Left lung (tissue), 4 donors: ENCODE measurements at regions not wholly inside any gene's neighbourhood (a gene's known extent, or its start where the extent isn't known, plus 50 kb on each side); places are given as distances from the start of the nearest gene placed in this dataset.

Experiments used
- ATAC-seq: fragments of 200-7000 bp; cut with Tn5 transposase; one replicate; pipeline ENCODE4 v1.9.1; 2020; ENCODE audit warnings: moderate library complexity
- DNase-seq, 4 donors: peaks; one replicate each; pipeline ENCODE4 v3.0.0-alpha.2; 2013 to 2020
- H3K27ac ChIP-seq, 2 donors: fragments of 200-600 bp; sonication (generic) in 1 of 2; one replicate each; pipeline versions ENCODE4 v1.5.0 to v1.8.0; 2020 to 2021
- H3K27me3 ChIP-seq, 2 donors: fragments of 200-600 bp; sonication (generic) in 1 of 2; one replicate each; pipeline versions ENCODE4 v1.5.0 to v1.8.0; 2020 to 2021
- H3K36me3 ChIP-seq, 2 donors: fragments of 200-600 bp; sonication (generic) in 1 of 2; one replicate each; pipeline versions ENCODE4 v1.5.0 to v1.8.0; 2020 to 2021
- H3K4me1 ChIP-seq, 2 donors: fragments of 200-600 bp; one replicate each; pipeline ENCODE4 v1.8.0; 2021
- H3K4me3 ChIP-seq, 2 donors: fragments of 200-600 bp; sonication (generic) in 1 of 2; one replicate each; pipeline versions ENCODE4 v1.5.0 to v1.8.0; 2020 to 2021; ENCODE audit warnings: mild to moderate bottlenecking in 1 of 2
- H3K9me3 ChIP-seq, 2 donors: fragments of 200-600 bp; sonication (generic) in 1 of 2; one replicate each; pipeline versions ENCODE4 v1.5.0 to v1.8.0; 2020 to 2021
- CTCF ChIP-seq, 2 donors: fragments of 200-600 bp; sonication (generic) in 1 of 2; IDR thresholded peaks; one replicate each; pipeline versions ENCODE4 v1.5.0 to v1.8.0; 2021; ENCODE audit warnings: antibody characterized with exemption in 2 of 2
- intact Hi-C, 2 donors: fragments of 100-400 bp; cut with DNase I; formaldehyde crosslinking; loops; one replicate each; pipeline versions ENCODE4 v1.11.2 to v1.14.2; 2022
- donor health status: DM: no; HTN: yes; CAD: no.
- donor health status: DM: no; HTN: no; CAD: no.

DNA sequence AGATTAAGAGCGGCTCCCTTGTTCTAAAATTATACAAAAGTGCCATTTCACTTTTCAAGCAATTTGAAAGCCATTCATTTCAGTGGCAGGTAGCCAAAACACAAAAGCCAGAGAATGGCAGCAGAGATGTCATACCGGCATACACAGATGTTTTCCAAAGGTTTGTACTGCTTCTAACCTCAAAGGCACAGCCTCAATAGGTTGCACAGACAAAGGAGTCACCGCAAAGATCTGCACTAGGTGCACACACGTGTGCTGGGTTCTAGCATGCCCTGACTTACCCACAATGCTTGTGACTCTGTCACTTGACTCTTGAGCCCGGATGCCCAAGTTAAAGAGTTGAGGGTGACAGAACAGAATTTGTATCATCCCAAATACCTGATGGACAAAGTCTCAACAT lies 448.9 kb upstream of the ADGRL2 start:
- intact Hi-C loops = no loop called here
- no peaks in the 10 kb centered on the region for H3K9me3 ChIP-seq
- ATAC-seq (no peak), DNase-seq (no peak)
- H3K4me1 ChIP-seq = no peaks in the 10 kb centered on the region
- no peak for TF ChIP-seq CTCF (IDR thresholded peaks at IDR 0.05)
- H3K27ac ChIP-seq = no peak overlapping the region
- H3K27me3 ChIP-seq = no peaks in the 10 kb centered on the region
- no peak overlapping the region for H3K4me3 ChIP-seq
- H3K36me3 ChIP-seq = no peaks in the 10 kb centered on the region

- DNase-seq = no peak
- H3K27ac ChIP-seq = no peak overlapping the region
- no peaks in the 10 kb centered on the region for H3K4me1 ChIP-seq
- H3K4me3 ChIP-seq = no peak overlapping the region
- no peak for TF ChIP-seq CTCF (IDR thresholded peaks at IDR 0.05)
- no peak for ATAC-seq
- H3K27me3 ChIP-seq = no peaks in the 10 kb centered on the region
- intact Hi-C loops = no loop called here
- no peaks in the 10 kb centered on the region for H3K9me3 ChIP-seq
- no peaks in the 10 kb centered on the region for H3K36me3 ChIP-seq
Measured at GRCh38 chr1:81349194-81349965, 451.4 kb upstream of the ADGRL2 start.

- ATAC-seq (no peak), DNase-seq (no peak)
- no peak overlapping the region for H3K27ac ChIP-seq
- no peaks in the 10 kb centered on the region for H3K4me1 ChIP-seq
- intact Hi-C loops = no loop called here
- H3K4me3 ChIP-seq = no peak overlapping the region
- no peaks in the 10 kb centered on the region for H3K36me3 ChIP-seq
- H3K27me3 ChIP-seq = no peaks in the 10 kb centered on the region
- TF ChIP-seq CTCF (IDR thresholded peaks at IDR 0.05) = no peak
- no peaks in the 10 kb centered on the region for H3K9me3 ChIP-seq
Measured at GRCh38 chr1:81345110-81345509, 455.6 kb upstream of the ADGRL2 start.

DNA sequence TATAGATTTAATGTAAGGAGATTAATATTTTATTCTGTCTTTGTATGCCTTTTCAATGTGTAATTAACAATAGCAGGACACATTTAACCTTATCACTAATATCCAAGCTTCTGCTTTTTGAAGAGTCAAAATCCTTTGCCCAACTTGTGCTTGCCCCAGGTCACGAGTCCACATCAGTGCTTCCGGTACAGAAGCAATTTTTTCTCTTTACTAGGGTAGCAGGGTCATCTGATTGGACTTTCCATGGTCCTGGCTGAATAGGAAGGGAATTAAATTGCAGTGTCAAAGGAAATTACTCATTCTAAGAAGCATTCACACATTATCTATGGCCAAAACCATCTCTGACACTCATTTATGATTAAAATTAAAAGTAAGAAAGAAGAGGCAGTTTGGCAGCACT lies 460.5 kb upstream of the ADGRL2 start:
- TF ChIP-seq CTCF (IDR thresholded peaks at IDR 0.05) = no peak
- ATAC-seq (no peak), DNase-seq (no peak)
- no peak overlapping the region for H3K4me3 ChIP-seq
- no peaks in the 10 kb centered on the region for H3K36me3 ChIP-seq
- peaks cover 0 to 2% of the 10 kb centered on the region in 2 donors for H3K9me3 ChIP-seq
- intact Hi-C loops = no loop called here
- no peaks in the 10 kb centered on the region for H3K4me1 ChIP-seq
- no peak overlapping the region for H3K27ac ChIP-seq
- no peaks in the 10 kb centered on the region for H3K27me3 ChIP-seq

GRCh38 chr1:81337226-81337625 lies 463.5 kb upstream of the ADGRL2 start:
- Histone ChIP-seq H3K36me3 (no peaks in the 10 kb centered on the region), H3K4me3 (no peak overlapping the region), H3K9me3 (peaks cover 0 to 2% of the 10 kb centered on the region in 2 donors), H3K27ac (no peak overlapping the region), H3K27me3 (no peaks in the 10 kb centered on the region), H3K4me1 (no peaks in the 10 kb centered on the region)
- TF ChIP-seq CTCF (IDR thresholded peaks at IDR 0.05) = no peak
- DNase-seq (no peak), ATAC-seq (no peak)
- intact Hi-C loops = no loop called here
